Lower lobe of right lung (tissue), 2 donors: ENCODE measurements at regions not wholly inside any gene's neighbourhood (a gene's known extent, or its start where the extent isn't known, plus 50 kb on each side); places are given as distances from the start of the nearest gene placed in this dataset.

ENCODE experiments used
- ATAC-seq, 2 donors: fragments of 200-7000 bp; cut with Tn5 transposase; one replicate each; pipeline ENCODE4 v1.9.1; 2020 to 2022; ENCODE audit warnings: mild to moderate bottlenecking in 2 of 2, moderate library complexity in 2 of 2
- DNase-seq: peaks from one replicate; pipeline ENCODE4 v3.0.0-alpha.2; 2020
- H3K27ac ChIP-seq: fragments of 200-600 bp; one replicate; pipeline ENCODE4 v1.8.0; 2022
- H3K27me3 ChIP-seq: fragments of 200-600 bp; one replicate; pipeline ENCODE4 v1.8.0; 2022; ENCODE audit warnings: low read depth
- H3K36me3 ChIP-seq: fragments of 200-600 bp; one replicate; pipeline ENCODE4 v1.8.0; 2022; ENCODE audit warnings: mild to moderate bottlenecking
- H3K4me1 ChIP-seq: fragments of 200-600 bp; one replicate; pipeline ENCODE4 v1.8.0; 2022
- H3K4me3 ChIP-seq: fragments of 200-600 bp; one replicate; pipeline ENCODE4 v1.8.0; 2022; ENCODE audit warnings: mild to moderate bottlenecking
- H3K9me3 ChIP-seq: fragments of 200-600 bp; one replicate; pipeline ENCODE4 v1.8.0; 2022
- CTCF ChIP-seq: fragments of 200-600 bp; IDR thresholded peaks from one replicate; pipeline ENCODE4 v1.8.0; 2022; ENCODE audit warnings: antibody characterized with exemption, mild to moderate bottlenecking
- intact Hi-C: fragments of 100-400 bp; cut with DNase I; formaldehyde crosslinking; loops from one replicate; pipeline ENCODE4 v1.11.0; 2022
- donor health status: DM: no; HTN: yes; CAD: no; lungs with severe emphysema.

GRCh38 chr1:56169856-56170255, 409.5 kb downstream of the PLPP3 start:
- no peak for TF ChIP-seq CTCF
- H3K9me3 ChIP-seq, result no peaks in the 10 kb centered on the region
- intact Hi-C loops, result no loop called here
- ATAC-seq (no peak), DNase-seq (no peak)
- H3K27ac ChIP-seq, result no peak overlapping the region
- no peaks in the 10 kb centered on the region for H3K27me3 ChIP-seq
- no peaks in the 10 kb centered on the region for H3K36me3 ChIP-seq
- no peak overlapping the region for H3K4me3 ChIP-seq
- no peaks in the 10 kb centered on the region for H3K4me1 ChIP-seq

GRCh38 chr1:56168176-56168575, 411.2 kb downstream of the PLPP3 start:
- H3K36me3 ChIP-seq, result no peaks in the 10 kb centered on the region
- ATAC-seq, result no peak
- TF ChIP-seq CTCF, result no peak
- no peak overlapping the region for H3K27ac ChIP-seq
- H3K4me1 ChIP-seq, result no peaks in the 10 kb centered on the region
- H3K4me3 ChIP-seq, result no peak overlapping the region
- intact Hi-C loops, result no loop called here
- no peaks in the 10 kb centered on the region for H3K9me3 ChIP-seq
- no peaks in the 10 kb centered on the region for H3K27me3 ChIP-seq
- DNase-seq, result no peak

GRCh38 chr1:56167596-56167995, 411.8 kb downstream of the PLPP3 start:
- Histone ChIP-seq H3K36me3 (no peaks in the 10 kb centered on the region), H3K4me3 (no peak overlapping the region), H3K27ac (no peak overlapping the region), H3K9me3 (no peaks in the 10 kb centered on the region), H3K4me1 (no peaks in the 10 kb centered on the region), H3K27me3 (no peaks in the 10 kb centered on the region)
- DNase-seq, result no peak
- TF ChIP-seq CTCF, result no peak
- ATAC-seq, result no peak
- intact Hi-C loops, result no loop called here

- no peak overlapping the region for H3K27ac ChIP-seq
- intact Hi-C loops, result no loop called here
- no peak overlapping the region for H3K4me3 ChIP-seq
- H3K4me1 ChIP-seq, result no peaks in the 10 kb centered on the region
- ATAC-seq, result no peak
- DNase-seq, result no peak
- H3K9me3 ChIP-seq, result no peaks in the 10 kb centered on the region
- no peaks in the 10 kb centered on the region for H3K36me3 ChIP-seq
- TF ChIP-seq CTCF, result no peak
- no peaks in the 10 kb centered on the region for H3K27me3 ChIP-seq
Observed at GRCh38 chr1:56160773-56161315, 418.5 kb downstream of the PLPP3 start.

GRCh38 chr1:56156971-56157876, 422.1 kb downstream of the PLPP3 start:
- H3K36me3 ChIP-seq, result no peaks in the 10 kb centered on the region
- no peaks in the 10 kb centered on the region for H3K27me3 ChIP-seq
- intact Hi-C loops, result no loop called here
- no peaks in the 10 kb centered on the region for H3K4me1 ChIP-seq
- no peaks in the 10 kb centered on the region for H3K9me3 ChIP-seq
- no peak overlapping the region for H3K27ac ChIP-seq
- H3K4me3 ChIP-seq, result no peak overlapping the region
- TF ChIP-seq CTCF, result no peak
- DNase-seq (no peak), ATAC-seq (no peak)
